Glomerular visceral epithelial cell (primary cell): ENCODE measurements at regions not wholly inside any gene's neighbourhood (a gene's known extent, or its start where the extent isn't known, plus 50 kb on each side); places are given as distances from the start of the nearest gene placed in this dataset.

Experiments
- DNase-seq: peaks from one replicate; pipeline ENCODE4 v3.0.0-alpha.2; 2016; ENCODE audit errors: extremely low spot score

DNA sequence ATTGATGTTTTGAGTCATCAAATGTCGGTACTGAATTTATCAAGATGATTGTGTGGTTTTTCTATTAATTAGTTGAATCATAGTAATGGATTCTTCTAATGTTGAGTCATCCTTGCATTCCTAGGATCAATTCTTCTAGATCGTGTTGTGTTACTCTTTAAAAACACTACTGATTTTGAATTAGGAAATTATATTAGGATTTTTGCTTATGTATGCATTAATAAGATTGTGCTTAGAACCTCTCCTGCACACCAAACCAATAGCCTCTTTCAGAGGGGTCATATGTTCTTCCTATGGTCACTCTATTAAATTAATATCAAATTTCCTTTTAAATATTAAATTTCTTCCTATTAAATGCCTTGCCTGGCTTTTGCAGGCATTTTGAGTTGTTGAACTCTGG, 151.7 kb upstream of the TOPAZ1 start:
- no peak for DNase-seq

DNA sequence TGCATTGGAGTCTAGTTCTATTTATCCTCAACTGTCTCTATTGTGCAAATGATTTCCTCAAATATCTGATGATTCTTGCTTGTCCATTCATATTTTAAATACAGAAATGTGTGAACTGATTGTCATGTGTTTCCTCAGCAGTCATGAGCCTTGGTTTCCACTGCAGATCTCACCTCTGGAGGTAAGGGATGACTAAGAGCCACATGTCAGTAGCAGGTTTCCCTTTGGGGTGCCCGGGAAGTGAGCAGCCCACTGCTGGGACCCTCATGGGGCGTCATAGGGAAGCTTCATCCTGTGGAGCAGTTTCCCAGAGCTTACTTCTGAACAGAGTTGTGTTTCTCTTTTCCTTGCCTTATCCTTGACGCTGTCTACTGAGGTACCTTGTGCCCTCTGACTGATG, 149.2 kb upstream of the TOPAZ1 start:
- no peak for DNase-seq

DNA sequence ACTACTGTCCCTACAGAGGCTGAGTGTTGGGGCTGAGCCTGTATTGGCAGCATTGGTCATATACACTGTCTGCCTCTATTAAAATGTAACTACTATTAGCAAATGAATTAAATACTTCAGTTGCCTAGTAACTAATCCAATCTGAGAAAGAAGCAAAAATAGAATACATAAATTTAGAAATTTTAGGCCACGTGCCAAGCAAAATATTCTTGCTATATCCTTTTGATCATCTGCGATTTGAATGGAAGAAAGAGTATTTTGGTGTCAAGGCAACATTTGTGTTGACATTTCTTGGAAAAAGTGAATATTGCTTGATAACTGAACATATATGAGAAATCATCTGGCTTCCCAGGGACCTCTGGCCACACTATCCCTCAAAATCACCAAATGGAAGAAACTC, 148.2 kb upstream of the TOPAZ1 start:
- no peak for DNase-seq

DNA sequence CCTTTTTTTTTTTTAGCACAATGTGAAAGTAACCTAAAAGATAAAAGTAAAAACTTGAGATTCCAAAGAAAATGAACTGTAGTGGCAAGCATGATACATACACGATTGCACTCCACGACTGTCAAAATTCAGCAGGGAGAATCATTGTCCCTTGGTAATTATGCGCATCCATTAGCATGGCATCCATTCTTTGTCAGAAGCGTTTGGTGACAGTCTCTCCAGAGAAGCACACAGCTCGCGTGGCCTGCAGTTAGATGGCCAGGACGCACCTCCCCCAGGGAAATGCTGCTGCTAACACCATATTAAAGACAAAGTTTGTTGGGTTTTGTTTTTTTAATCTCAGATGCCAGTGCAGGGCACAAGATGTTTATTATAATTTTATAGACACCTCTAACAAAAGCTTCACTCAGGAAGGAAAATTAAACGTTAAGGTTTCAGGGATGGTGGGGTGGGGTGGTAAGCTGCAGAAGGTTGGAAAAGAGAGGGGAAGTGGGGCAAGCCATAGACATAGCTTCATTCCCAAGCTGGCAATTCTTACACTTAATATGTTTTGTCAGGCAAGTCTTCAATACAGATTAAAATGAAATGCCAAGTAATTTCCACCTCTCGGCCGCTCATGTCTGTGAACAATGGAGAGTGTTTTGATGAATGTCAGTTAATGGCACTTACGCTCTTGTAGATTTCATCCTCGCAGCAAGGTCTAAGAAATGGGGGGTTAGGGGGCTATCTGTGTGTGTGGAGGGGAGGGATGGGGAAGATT, 142.8 kb upstream of the TOPAZ1 start:
- DNase-seq, result no peak

DNA sequence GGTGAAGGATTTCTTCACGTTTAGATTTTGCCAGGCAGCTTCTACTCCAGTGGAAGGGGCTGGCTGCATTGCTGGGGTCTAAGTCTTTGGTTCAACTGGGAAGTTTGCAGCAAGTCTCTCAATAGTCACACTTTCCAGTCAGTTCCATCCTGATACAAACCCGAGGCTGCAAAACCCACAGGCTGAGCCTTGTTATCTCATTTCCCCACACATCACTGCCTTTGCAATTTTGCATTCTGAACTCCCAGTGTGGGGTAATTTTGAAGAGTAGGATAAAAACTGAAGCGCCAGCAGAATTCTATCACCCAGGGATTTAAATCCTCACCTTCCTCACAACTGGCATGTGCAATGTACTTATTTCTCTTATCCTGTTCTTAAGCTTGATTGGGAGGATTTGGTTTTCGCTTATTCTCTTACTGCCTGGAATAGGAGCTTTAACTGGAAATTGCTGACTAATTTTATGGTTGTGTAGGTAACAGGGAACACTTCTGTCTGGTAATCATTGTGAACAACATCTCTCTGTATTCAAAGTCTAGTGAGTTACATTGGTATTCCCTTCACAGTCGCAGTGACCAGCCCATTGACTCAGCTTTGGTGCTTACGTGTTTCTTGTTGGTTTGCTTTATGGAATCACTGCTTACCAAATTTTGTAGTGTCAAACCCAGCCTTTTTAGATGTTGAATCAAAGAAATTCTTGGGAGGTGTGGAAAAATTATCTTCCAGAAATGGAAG, 142.0 kb upstream of the TOPAZ1 start:
- DNase-seq, result no peak

DNA sequence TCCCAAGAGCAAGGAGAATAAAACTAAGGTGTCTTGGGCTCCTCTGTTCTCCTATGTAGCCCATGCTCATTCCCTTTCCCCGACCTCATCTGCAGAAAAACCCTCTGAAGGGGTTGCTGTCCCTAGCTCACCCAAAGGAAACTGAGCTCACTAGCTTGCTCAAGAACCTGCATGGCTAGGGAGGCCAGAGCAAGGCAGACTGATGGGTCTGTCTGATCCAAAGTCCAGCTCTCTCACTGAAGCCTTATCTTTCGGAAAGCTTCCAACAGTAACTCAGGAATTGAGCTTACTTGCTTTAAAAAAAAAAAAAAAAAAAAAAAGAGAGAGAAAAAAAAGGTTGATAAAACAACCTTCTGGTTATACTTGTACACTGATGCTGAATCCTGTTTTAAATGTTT, 141.4 kb upstream of the TOPAZ1 start:
- DNase-seq, result no peak

DNA sequence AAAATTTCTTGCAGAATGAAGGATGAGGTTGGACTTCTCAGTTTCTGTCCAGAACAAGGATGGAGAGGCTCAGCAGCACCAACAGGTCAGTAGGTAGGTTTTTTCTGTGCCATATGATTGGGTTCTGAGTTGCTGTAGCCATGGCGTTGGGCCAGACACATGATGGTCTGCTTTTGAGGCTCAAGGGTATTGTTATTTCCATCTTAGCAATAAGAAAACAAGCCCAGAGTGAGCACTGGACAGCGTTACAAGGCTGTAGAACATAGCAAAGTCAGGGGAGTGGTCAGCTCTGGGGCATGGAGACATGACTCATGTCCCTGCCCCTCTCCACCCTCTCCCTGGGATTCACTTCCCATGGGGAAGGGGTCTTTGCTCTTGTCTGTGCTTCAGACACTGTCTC, 137.6 kb upstream of the TOPAZ1 start:
- DNase-seq, result no peak

DNA sequence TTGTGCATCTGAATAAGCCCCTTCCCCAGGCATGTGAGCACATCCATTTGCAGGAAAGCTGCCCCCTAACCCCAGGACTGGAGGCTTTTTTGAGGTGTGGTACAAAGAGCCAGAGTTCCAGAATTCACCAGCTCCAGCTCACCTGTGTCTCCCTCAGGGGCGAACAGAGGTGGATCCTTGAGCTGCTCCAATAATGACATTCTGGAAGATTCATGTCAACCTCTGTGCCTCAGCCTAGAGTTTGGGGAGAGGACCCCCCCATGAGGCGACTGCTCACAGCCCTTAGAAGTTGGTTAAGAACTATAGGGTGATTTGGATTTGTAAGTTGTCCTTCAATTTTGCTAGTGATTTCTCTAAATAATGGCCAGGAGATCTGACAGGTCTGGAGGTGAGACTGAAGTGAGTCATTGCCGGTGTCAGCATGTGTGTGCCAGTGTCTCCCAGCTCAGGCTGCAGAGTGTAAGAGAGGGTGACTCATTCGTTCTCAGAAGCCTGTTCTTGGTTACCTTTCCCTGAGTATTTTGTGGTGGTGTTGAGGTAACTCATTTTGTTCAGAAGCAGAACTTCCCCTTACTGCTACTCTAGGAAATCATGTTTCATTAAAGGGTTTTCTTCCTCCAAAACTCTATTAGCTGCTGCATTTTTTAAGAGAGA, 136.9 kb upstream of the TOPAZ1 start:
- DNase-seq, result peak; percentile 78

DNA sequence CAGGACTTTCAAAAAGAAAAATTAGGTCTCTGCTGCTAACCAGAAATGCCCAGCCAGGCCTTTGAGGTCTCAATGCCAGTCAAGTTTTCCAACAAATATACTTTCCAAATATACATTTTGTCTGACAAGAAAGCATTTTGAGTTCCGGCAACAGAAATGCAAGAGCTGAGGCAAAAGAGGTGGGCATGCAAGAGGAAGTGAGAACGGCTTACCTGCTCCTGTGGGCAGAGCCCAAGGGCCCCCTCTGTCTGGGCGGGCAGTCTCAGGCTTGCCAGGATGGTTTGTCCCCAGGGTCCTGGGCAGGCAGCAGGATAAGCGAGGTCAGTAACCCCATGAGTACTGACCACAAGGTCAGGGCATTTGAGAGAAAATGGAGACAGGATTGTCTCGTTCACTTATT, 136.1 kb upstream of the TOPAZ1 start:
- DNase-seq, result no peak

DNA sequence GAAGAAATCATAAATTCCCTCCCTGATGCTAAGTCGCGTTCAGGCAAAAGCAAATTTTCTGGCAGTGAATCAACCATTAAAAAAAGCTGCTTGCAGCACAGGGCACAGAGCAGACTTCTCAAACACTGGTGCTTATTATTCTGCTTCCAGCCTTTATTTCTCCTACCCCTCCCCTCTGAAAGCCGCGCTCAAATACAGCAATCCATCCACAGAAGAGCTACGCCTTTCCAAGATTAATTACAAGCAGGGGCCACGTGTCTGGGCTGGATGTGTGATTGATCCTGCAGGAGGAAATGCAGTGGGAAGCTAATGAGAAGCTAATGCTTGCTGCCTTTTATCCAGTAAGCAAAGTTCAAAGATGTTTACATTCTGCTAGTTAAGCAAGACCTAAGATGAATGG, 134.9 kb upstream of the TOPAZ1 start:
- DNase-seq, result no peak

DNA sequence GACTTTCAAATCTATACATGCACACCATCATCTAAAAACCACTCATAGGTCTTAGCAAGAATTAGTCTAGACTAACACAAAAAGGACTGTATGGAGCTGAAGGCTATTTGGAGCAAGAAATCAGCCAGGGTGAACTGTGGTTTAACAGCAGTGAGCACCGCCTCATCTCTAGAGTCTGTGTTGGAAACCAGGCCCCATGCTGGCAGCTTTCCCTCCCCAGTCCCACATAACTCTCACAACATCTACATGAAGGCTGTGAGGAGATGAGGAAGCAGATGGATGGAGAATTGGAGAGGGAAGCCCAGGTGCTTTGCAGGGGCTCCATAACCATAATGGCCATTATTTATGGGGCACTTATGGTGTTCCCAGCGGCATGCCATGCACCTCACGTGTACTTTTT, 133.2 kb upstream of the TOPAZ1 start:
- no peak for DNase-seq

DNA sequence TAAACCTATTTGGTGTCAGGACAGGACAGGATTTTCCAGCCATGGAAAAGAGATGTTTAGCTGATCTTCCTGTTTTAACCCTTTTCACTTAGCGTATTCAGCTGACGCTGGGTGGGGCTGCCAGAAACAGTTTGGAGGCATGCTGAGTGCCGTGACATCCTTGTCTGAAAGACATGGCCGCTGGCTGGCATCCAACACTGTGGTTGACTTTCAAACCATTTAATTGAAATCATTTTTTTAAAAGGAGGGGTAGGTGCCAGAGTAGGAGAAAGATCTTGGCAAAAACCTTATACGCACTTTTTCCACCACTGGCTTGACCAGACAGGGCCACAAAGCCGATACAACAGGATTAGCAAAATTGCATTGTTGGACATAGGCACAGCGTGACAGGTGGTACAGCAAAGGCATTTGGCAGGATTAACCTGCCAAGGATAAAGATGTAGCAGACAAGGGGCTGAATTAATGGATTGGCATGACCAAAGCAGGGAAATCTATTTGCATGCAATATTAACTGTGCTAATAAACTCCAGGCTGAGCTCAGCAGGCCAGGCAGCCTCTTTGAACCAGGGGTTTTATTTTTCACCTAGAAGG, 131.8 kb upstream of the TOPAZ1 start:
- no peak for DNase-seq

DNA sequence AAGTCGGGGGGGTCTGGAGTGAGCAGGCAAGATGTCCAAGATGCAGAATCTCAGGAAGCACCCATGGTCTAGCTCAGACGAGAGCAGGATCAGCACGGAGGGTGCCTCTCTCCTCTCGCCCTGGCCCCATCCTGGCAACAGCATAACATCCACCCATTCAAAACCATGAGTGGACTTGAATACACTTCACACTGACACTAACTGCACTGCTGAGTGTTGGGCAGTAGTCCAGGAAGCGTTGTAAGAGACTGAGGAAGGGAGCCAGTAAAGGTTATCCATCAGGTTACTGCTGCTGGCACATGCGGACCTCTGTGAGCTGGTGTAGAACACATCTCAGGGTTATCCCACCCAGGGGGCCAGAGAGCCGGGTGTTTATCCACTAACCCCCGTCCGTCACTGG, 131.0 kb upstream of the TOPAZ1 start:
- DNase-seq, result no peak

DNA sequence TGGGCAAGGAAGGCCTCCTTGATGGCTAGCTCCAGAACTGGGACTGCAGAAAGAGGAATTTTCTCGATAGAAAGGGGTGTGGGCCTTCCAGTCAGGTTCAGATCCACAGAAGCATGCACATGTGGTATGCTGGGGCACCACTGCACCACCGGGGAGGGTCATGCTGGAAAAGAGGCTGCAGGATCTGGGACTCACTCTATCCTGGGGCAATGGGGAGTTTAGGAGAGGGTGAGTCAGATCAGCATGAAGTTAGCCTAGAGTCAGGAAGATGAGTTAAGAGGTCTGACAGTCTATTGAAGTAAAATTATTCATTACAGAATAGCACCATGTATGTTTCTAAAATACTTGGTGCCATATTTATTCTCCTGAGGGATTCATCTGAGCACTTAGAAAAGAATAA, 130.2 kb upstream of the TOPAZ1 start:
- no peak for DNase-seq

DNA sequence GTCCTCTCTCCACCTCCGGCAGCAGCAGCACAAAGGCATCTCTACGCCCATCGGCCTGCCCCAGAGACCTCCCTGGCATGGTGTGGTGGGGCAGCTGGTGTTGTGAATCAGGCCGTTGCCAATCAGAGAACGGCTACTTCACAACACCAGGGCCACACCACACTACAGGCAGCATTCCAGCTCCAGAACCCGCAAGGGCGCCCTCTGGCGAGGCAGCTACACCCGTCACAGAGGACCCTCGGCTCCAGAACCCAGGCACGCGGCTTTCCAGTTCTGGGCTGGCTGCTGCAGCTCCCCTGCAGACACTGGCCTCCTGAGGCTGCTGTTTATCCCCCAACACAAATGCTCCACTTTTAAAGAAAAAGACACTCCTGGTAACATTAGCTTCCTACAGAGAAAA, 127.5 kb upstream of the TOPAZ1 start:
- DNase-seq, result no peak

DNA sequence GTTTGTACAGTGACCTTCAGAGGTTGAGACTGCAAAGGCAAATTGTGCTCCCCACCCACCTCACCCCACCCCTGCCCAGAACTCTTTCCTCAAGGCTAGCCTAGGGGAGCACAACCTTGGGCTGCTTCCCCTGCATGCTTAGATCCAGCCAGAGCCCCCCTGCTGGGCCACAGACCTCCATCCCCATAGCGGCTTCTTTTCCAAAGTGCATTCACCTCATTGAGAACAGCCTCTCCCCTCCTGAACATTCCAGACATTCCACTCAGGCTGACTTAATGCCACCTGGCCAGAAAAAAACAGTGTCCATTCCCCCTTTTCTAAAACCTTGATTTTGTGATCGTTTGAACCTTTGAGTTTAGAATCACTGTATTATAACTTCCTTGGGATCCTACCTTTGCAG, 124.4 kb upstream of the TOPAZ1 start:
- DNase-seq, result peak; percentile 46

DNA sequence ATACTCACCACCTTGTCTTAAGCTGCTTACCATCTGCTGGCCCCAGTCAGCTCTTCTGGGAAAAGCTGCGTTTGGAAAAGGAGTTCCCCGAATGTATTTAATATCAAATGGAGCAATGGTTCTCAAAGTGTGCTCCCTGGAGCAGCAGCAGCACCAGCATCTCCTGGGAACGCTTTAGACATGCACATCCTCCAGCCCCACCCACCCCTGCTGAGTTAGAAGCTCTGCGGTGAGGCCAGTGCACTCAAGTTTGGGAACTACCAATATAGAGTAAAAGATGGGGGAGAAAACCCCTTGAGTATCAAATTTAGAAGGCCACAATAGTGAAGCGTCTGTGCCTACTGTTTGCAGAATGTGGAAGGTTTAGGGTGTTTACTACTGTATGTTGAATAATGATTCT, 124.0 kb upstream of the TOPAZ1 start:
- DNase-seq, result no peak

DNA sequence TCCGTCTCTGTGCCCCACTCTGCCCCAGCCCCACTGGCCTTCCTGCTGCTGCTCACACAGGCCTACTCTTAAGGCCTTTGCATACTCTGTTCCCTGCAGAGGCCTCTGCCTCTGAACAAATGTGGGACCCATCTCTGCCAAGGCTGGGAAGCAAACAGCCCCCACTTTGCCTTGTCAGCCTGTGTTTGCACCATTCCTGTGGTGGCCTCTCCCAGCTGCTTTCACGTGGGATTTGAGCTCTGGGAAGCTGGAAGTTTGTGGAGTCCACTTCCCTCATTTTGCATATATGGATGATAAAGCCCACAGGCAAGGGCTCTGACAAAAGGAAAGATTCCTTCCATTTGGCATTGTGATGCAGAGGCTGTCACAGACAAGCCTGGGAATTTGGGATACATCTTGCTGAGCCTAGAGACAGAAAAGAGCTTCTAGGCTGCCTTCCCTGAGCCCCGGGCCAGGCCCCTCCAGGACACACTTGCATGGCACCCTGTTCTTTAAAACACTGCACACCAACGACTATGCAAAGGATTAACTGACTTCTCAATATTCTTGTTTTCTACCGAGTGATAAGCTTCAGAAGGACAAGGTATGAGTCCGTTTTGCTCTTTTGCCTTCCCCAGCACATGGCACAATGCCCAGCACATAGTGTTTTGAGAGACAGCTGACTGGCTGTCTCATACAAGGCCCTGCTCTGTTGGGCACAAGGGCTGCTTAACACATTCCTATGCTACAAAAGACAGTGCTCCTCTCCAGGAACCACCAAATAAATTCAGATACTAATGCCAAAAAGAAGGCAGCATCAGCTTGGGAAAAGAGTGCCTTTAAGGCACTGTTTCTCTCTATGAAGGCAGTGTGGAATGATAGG, 120.7 kb upstream of the TOPAZ1 start:
- DNase-seq, result peak; percentile 46

DNA sequence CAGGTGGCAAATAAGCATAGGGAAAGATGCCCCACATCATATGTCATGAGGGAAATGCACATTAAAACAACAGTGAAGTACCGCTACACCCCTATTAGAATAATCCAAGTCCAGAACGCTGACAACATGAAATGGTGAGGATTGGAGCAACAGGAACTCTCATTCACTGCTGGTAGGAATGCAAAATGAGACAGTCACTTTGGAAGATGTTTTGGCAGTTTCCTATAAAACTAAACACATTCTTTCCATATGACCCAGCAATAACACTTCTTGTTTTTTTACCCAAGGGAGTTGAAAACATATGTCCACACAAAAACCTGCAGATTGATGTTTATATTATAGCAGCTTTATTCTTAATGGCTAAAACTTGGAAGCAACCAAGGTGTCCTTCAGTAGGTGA, 116.4 kb upstream of the TOPAZ1 start:
- no peak for DNase-seq

DNA sequence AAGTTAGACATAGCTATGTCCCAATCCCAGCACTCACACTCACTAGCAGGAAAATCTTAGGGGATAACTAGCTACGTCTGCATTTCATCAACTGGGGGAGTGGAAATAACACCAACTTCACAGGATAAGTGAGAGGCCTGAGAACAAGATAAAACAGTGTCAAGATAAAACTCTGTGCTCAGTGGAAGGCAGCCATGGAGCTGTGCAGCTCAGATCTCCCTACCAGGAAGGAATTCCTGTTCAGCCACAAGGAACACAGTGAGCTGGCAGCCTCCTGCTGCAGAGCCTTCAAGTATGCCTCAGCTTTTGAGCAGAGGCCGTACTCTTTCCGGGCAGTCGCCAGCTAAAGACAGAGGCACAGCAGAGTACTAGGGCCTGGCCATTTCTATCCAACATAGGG, 115.8 kb upstream of the TOPAZ1 start:
- no peak for DNase-seq

DNA sequence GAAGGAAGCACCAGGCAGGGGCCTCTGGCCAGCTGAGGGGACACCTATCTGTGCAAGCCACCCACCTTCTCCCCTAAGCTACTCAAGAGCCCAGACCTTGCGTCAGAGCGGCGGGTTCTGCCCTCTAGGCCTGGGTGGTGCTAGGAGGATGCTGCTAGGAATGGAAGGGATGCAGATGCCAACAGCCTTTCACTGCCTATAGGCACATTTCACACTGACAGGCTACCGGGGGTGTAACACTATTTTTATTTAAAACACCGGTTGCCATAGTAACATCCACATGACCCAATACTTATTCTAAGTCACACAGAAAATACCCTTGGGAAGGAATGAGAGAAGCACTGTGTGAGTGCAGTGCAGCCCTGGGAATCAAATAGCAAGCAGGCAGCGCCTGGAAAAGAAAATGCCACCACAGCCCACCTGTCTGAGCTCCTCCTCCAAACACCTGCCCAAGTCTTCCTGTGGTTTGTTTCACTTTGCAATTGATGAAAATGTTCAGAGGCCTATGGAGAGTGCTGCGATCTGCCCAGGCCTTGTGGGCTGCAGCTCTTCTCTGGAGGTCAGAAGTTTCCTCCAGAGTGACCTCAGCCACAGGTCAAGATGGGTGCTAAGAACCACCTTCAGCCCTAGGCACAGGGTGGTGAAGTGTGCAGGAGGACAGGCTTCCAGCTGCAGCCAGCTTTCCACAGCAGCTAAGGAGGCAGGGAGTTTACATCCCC, 113.5 kb upstream of the TOPAZ1 start:
- no peak for DNase-seq
